ENCODE measurements at regions not wholly inside any gene's neighbourhood (a gene's known extent, or its start where the extent isn't known, plus 50 kb on each side); places are given as distances from the start of the nearest gene placed in this dataset.

- no peak for TF ChIP-seq RAD21 (IDR thresholded peaks at IDR 0.05; ENCODE audit: low read depth)
- TF ChIP-seq MAX (IDR thresholded peaks at IDR 0.05): no peak
- TF ChIP-seq, protein P1, sequence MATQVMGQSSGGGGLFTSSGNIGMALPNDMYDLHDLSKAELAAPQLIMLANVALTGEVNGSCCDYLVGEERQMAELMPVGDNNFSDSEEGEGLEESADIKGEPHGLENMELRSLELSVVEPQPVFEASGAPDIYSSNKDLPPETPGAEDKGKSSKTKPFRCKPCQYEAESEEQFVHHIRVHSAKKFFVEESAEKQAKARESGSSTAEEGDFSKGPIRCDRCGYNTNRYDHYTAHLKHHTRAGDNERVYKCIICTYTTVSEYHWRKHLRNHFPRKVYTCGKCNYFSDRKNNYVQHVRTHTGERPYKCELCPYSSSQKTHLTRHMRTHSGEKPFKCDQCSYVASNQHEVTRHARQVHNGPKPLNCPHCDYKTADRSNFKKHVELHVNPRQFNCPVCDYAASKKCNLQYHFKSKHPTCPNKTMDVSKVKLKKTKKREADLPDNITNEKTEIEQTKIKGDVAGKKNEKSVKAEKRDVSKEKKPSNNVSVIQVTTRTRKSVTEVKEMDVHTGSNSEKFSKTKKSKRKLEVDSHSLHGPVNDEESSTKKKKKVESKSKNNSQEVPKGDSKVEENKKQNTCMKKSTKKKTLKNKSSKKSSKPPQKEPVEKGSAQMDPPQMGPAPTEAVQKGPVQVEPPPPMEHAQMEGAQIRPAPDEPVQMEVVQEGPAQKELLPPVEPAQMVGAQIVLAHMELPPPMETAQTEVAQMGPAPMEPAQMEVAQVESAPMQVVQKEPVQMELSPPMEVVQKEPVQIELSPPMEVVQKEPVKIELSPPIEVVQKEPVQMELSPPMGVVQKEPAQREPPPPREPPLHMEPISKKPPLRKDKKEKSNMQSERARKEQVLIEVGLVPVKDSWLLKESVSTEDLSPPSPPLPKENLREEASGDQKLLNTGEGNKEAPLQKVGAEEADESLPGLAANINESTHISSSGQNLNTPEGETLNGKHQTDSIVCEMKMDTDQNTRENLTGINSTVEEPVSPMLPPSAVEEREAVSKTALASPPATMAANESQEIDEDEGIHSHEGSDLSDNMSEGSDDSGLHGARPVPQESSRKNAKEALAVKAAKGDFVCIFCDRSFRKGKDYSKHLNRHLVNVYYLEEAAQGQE (IDR thresholded peaks at IDR 0.05; ENCODE audit: low read depth): no peak
- TF ChIP-seq TEAD4 (IDR thresholded peaks at IDR 0.05): no peak
- TF ChIP-seq EGR1 (IDR thresholded peaks at IDR 0.05): no peak
- TF ChIP-seq USF1 (IDR thresholded peaks at IDR 0.05): no peak
- no peak for TF ChIP-seq CREB1 (IDR thresholded peaks at IDR 0.05; ENCODE audit: low read depth)
- no peak for TF ChIP-seq TAF1 (IDR thresholded peaks at IDR 0.05; ENCODE audit: low read depth)
- TF ChIP-seq CEBPB (IDR thresholded peaks at IDR 0.05): no peak
- TF ChIP-seq ZBTB7A (IDR thresholded peaks at IDR 0.05; ENCODE audit: low read depth): no peak
- TF ChIP-seq TCF12 (IDR thresholded peaks at IDR 0.05; ENCODE audit: low read depth): no peak
- no peak for TF ChIP-seq EP300 (IDR thresholded peaks at IDR 0.05; ENCODE audit: borderline replicate concordance)
- no peak for TF ChIP-seq NFIC (IDR thresholded peaks at IDR 0.05)
- no peak for TF ChIP-seq FOXM1 (IDR thresholded peaks at IDR 0.05; ENCODE audit: borderline replicate concordance, low read depth)
- TF ChIP-seq YY1 (IDR thresholded peaks at IDR 0.05; ENCODE audit: low read depth): no peak
Observed at GRCh38 chr5:33309536-33310345, 131.0 kb upstream of the TARS1 start.

DNA sequence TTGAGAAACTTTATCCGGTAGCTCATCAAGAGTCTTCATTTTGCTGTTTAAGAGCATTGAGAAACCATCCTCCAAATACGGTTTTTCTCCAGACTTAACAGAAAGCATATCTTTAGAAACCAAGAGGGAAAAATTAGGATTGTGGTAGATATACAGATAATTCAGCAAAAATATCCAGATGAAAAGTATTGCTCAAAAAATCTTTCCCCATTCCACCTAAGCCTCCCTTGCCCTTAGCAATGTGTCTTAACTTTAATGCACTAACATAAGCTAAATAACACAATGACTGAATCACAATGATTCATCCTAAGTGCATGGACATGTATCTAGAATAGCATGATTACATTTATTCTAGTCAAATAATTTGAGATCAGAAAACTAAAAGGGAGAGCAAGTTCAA, 130.3 kb upstream of the TARS1 start:
- TF ChIP-seq MAX (IDR thresholded peaks at IDR 0.05): no peak

GRCh38 chr5:33311893-33312292, 128.9 kb upstream of the TARS1 start:
- no peak for TF ChIP-seq CEBPB (IDR thresholded peaks at IDR 0.05)
- TF ChIP-seq EP300 (IDR thresholded peaks at IDR 0.05; ENCODE audit: borderline replicate concordance): no peak
- no peak for TF ChIP-seq EGR1 (IDR thresholded peaks at IDR 0.05)
- TF ChIP-seq RAD21 (IDR thresholded peaks at IDR 0.05; ENCODE audit: low read depth): no peak
- no peak for TF ChIP-seq CREB1 (IDR thresholded peaks at IDR 0.05; ENCODE audit: low read depth)
- no peak for TF ChIP-seq MAX (IDR thresholded peaks at IDR 0.05)
- TF ChIP-seq, protein P1 (IDR thresholded peaks at IDR 0.05; ENCODE audit: low read depth): no peak
- TF ChIP-seq YY1 (IDR thresholded peaks at IDR 0.05; ENCODE audit: low read depth): no peak
- TF ChIP-seq TCF12 (IDR thresholded peaks at IDR 0.05; ENCODE audit: low read depth): no peak
- no peak for TF ChIP-seq TEAD4 (IDR thresholded peaks at IDR 0.05)
- no peak for TF ChIP-seq ZBTB7A (IDR thresholded peaks at IDR 0.05; ENCODE audit: low read depth)
- no peak for TF ChIP-seq NFIC (IDR thresholded peaks at IDR 0.05)

DNA sequence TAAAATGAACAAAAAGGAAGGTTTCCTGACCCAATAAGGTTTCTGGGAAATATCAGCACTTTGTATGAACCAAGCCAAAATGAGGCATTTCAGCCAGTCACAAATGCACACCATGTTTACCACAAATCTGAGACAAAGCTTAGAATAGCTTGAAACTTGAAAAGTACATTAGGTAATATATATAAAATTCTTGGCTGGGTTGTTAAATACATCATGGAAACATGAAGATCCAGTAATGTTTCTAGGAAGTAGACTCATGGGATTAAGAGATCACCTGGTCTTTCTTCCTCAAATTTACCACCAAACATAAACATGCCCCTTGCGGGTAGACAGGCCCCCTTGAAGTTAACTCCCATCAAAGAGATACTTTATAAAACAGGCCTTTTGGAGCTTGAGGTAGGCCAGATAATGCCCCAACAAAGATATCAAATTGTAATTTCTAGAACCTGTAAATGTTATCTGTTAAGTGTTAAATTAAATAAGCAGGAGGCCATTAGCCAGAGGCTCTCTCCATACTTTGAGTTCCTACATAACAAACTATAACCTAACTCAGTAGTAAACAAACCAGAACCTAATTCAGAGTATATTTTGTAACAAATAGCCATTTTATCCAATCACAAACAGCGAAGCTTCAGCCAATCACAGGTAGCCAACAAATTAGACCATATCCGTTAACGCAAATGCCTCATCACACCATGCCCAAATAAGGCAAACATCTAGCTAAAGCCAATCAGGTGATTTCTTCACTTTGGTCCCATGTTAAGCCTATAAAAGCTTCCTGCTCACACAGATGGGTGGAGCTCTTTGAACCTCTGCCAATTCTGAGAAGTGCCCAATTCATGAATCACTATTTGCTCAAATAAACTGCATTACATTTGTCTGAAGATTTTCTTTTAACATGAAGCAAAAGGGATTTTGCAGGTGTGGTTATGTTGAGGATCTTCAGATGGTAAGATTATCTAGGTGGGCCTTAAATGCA, 127.9 kb upstream of the TARS1 start:
- TF ChIP-seq YY1 (IDR thresholded peaks at IDR 0.05; ENCODE audit: low read depth) (no peak), ZBTB7A (IDR thresholded peaks at IDR 0.05; ENCODE audit: low read depth) (no peak), TEAD4 (IDR thresholded peaks at IDR 0.05) (no peak), RAD21 (IDR thresholded peaks at IDR 0.05; ENCODE audit: low read depth) (no peak), MAX (IDR thresholded peaks at IDR 0.05) (no peak), TCF12 (IDR thresholded peaks at IDR 0.05; ENCODE audit: low read depth) (no peak), TAF1 (IDR thresholded peaks at IDR 0.05; ENCODE audit: low read depth) (no peak), NFIC (IDR thresholded peaks at IDR 0.05) (no peak), FOXM1 (IDR thresholded peaks at IDR 0.05; ENCODE audit: borderline replicate concordance, low read depth) (no peak), CREB1 (IDR thresholded peaks at IDR 0.05; ENCODE audit: low read depth) (no peak), EGR1 (IDR thresholded peaks at IDR 0.05) (no peak)
- TF ChIP-seq, protein P1 (IDR thresholded peaks at IDR 0.05; ENCODE audit: low read depth): no peak
